HCT116 (cell line): ENCODE measurements at regions not wholly inside any gene's neighbourhood (a gene's known extent, or its start where the extent isn't known, plus 50 kb on each side); places are given as distances from the start of the nearest gene placed in this dataset.

Experiments used
- ATAC-seq: fragments of 200-7000 bp; cut with Tn5 transposase; 2 replicates; pipeline ENCODE4 v1.9.1; 2020; ENCODE audit warnings: mild to moderate bottlenecking, moderate library complexity
- BruUV-seq: library from RNA; stranded (reverse); fragments of 400-500 nt; replicated peaks from 2 replicates; lab custom pipeline; 2021; lab: Mats Ljungman, UMichigan
- CTCF ChIA-PET: fragments of 300-600 bp; sonication (Branson Sonifier 250); formaldehyde crosslinking; loops from one replicate; lab custom pipeline; 2021; ENCODE audit warnings: antibody characterized with exemption; lab: Charles Lee
- POLR2A ChIA-PET: fragments of 300-600, 350-600 bp; sonication (Branson Sonifier 250); formaldehyde crosslinking; loops from one replicate; lab custom pipeline; 2021; ENCODE audit warnings: antibody characterized with exemption; lab: Charles Lee
- RAD21 ChIA-PET, 2 experiments: fragments of 300-600 bp; sonication (Branson Sonifier 250); formaldehyde crosslinking; loops; one replicate each; lab custom pipeline; 2023; ENCODE audit warnings: low total read pairs in 2 of 2; ENCODE audit not compliant: uncharacterized antibody in 2 of 2, unreplicated experiment in 2 of 2, low non-redundant PET in 1 of 2; lab: Charles Lee
- DNase-seq: peaks from one replicate; pipeline ENCODE4 v3.0.0-alpha.2; 2010; ENCODE audit warnings: low read depth, low spot score
- H2AFZ ChIP-seq: fragments of 200-600 bp; shearing (Covaris generic), sonication (generic); 2 replicates; pipeline ENCODE4 v1.6.1; 2017; ENCODE audit warnings: low read depth, mixed run types, mixed read lengths, antibody characterized with exemption, low read length; ENCODE audit not compliant: poor library complexity, severe bottlenecking
- H3K27ac ChIP-seq: 2 replicates; pipeline ENCODE4 v1.5.1; 2012; ENCODE audit warnings: low read depth, low read length
- H3K27me3 ChIP-seq: fragments of 200-600 bp; sonication (generic); 2 replicates; pipeline ENCODE4 v1.6.1; 2016; ENCODE audit warnings: mixed run types, low read length, mixed read lengths; ENCODE audit not compliant: insufficient read depth
- H3K36me3 ChIP-seq, 2 experiments: fragments of 200-500 bp in 1 of 2; fragments of 200-600 bp in 1 of 2; sonication (Bioruptor generic) in 1 of 2; sonication (generic) in 1 of 2; 2 replicates each; pipeline versions ENCODE4 v1.5.1 to v1.6.1; 2014 to 2016; ENCODE audit warnings: low read length in 2 of 2, inconsistent platforms in 1 of 2, mixed read lengths in 1 of 2, mixed run types in 1 of 2; ENCODE audit not compliant: insufficient read depth in 2 of 2, control insufficient read depth in 1 of 2
- H3K4me1 ChIP-seq, 2 experiments: fragments of 200-600 bp in 1 of 2; sonication (generic) in 1 of 2; 2 replicates each; pipeline versions ENCODE4 v1.5.1 to v1.6.1; 2012 to 2017; ENCODE audit warnings: low read length in 2 of 2, inconsistent platforms in 1 of 2, mild to moderate bottlenecking in 1 of 2, mixed read lengths in 1 of 2, mixed run types in 1 of 2, moderate library complexity in 1 of 2; ENCODE audit not compliant: insufficient read depth in 2 of 2, control insufficient read depth in 1 of 2
- H3K4me2 ChIP-seq: fragments of 200-600 bp; sonication (generic); 2 replicates; pipeline ENCODE4 v1.6.1; 2017; ENCODE audit warnings: mixed run types, low read length, mixed read lengths
- H3K4me3 ChIP-seq, 2 experiments: fragments of 200-600 bp in 1 of 2; sonication (generic) in 1 of 2; replicated peaks in 1 of 2; 2 replicates each; pipeline ENCODE4 v1.5.1; 2011 to 2016; ENCODE audit warnings: low read length in 2 of 2, control low read depth in 1 of 2, low read depth in 1 of 2, mild to moderate bottlenecking in 1 of 2, mixed read lengths in 1 of 2, mixed run types in 1 of 2
- H3K79me2 ChIP-seq: fragments of 200-600 bp; sonication (generic); 2 replicates; pipeline ENCODE4 v1.6.1; 2017; ENCODE audit warnings: mild to moderate bottlenecking, mixed run types, low read length, moderate library complexity, mixed read lengths; ENCODE audit not compliant: insufficient read depth
- H3K9ac ChIP-seq: fragments of 200-600 bp; sonication (generic); 2 replicates; pipeline ENCODE4 v1.6.1; 2016; ENCODE audit warnings: low read length, mixed read lengths
- H3K9me2 ChIP-seq: fragments of 200-600 bp; sonication (generic), shearing (Covaris generic); 2 replicates; pipeline ENCODE4 v1.6.1; 2017; ENCODE audit warnings: mixed run types, mild to moderate bottlenecking, moderate library complexity; ENCODE audit not compliant: insufficient read depth
- H3K9me3 ChIP-seq, 2 experiments: fragments of 200-500 bp in 1 of 2; fragments of 200-600 bp in 1 of 2; sonication (Bioruptor generic) in 1 of 2; sonication (generic) in 1 of 2; 2 replicates each; pipeline ENCODE4 v1.6.1; 2014 to 2017; ENCODE audit warnings: low read length in 2 of 2, mixed read lengths in 2 of 2, inconsistent platforms in 1 of 2, low read depth in 1 of 2, mild to moderate bottlenecking in 1 of 2, mixed run types in 1 of 2, moderate library complexity in 1 of 2; ENCODE audit not compliant: control insufficient read depth in 1 of 2, insufficient read depth in 1 of 2
- H4K20me1 ChIP-seq: fragments of 200-600 bp; sonication (generic), shearing (Covaris generic); 2 replicates; pipeline ENCODE4 v1.6.1; 2017; ENCODE audit warnings: mixed run types, mild to moderate bottlenecking, moderate library complexity; ENCODE audit not compliant: insufficient read depth
- CEBPB ChIP-seq: IDR thresholded peaks from 2 replicates; pipeline ENCODE4 v1.6.1; 2012; ENCODE audit warnings: low read depth
- EGR1 ChIP-seq: IDR thresholded peaks from 2 replicates; pipeline ENCODE4 v1.6.1; 2012; ENCODE audit warnings: low read depth
- ELF1 ChIP-seq: IDR thresholded peaks from 2 replicates; pipeline ENCODE4 v1.6.1; 2012; ENCODE audit warnings: low read depth, borderline replicate concordance
- EZH2 ChIP-seq: fragments of 200-600 bp; sonication (generic); IDR thresholded peaks from 2 replicates; pipeline ENCODE4 v1.6.1; 2017; ENCODE audit warnings: antibody characterized with exemption, mixed run types
- FOSL1 ChIP-seq: IDR thresholded peaks from 2 replicates; pipeline ENCODE4 v1.6.1; 2012; ENCODE audit warnings: low read depth
- JUND ChIP-seq: IDR thresholded peaks from 2 replicates; pipeline ENCODE4 v1.6.1; 2012
- POLR2A ChIP-seq: IDR thresholded peaks from 2 replicates; pipeline ENCODE4 v1.7.0; 2011; ENCODE audit warnings: borderline replicate concordance; ENCODE audit not compliant: insufficient read depth, insufficient read length; ENCODE audit errors: extremely low read depth
- POLR2AphosphoS5 ChIP-seq: IDR thresholded peaks from 2 replicates; pipeline ENCODE4 v1.6.1; 2011; ENCODE audit warnings: mild to moderate bottlenecking, low read depth, low read length, moderate library complexity
- RAD21 ChIP-seq: IDR thresholded peaks from 2 replicates; pipeline ENCODE4 v1.6.1; 2012; ENCODE audit warnings: low read depth, mild to moderate bottlenecking
- SIN3A ChIP-seq: IDR thresholded peaks from 2 replicates; pipeline ENCODE4 v1.6.1; 2012; ENCODE audit warnings: low read depth
- SP1 ChIP-seq: IDR thresholded peaks from 2 replicates; pipeline ENCODE4 v1.6.1; 2012; ENCODE audit warnings: low read depth
- SRF ChIP-seq: IDR thresholded peaks from 2 replicates; pipeline ENCODE4 v1.6.1; 2012; ENCODE audit warnings: low read depth
- ZFX ChIP-seq: fragments of 450-650 bp; IDR thresholded peaks from 2 replicates; pipeline ENCODE4 v1.6.1; 2017
- ZNF274 ChIP-seq: fragments of 200-500 bp; sonication (Bioruptor generic); IDR thresholded peaks from 2 replicates; pipeline ENCODE4 v1.6.1; 2014; ENCODE audit warnings: mild to moderate bottlenecking, low read depth, low read length, inconsistent platforms
- intact Hi-C: fragments of 100-400 bp; cut with micrococcal nuclease; formaldehyde crosslinking; loops from 2 replicates; pipeline ENCODE4 v1.10.0; 2022
- TF ChIP-seq, protein P1 (sequence below): IDR thresholded peaks from 2 replicates; pipeline ENCODE4 v1.6.1; 2012; ENCODE audit warnings: low read depth
- TF ChIP-seq, protein P2 (sequence below): IDR thresholded peaks from 2 replicates; pipeline ENCODE4 v1.6.1; 2011; ENCODE audit warnings: mild to moderate bottlenecking, low read length, moderate library complexity; ENCODE audit not compliant: insufficient replicate concordance; ENCODE audit errors: extremely low read depth
- TF ChIP-seq, protein P3 (sequence below): IDR thresholded peaks from 2 replicates; pipeline ENCODE4 v1.6.1; 2012
- TF ChIP-seq, protein P4 (sequence below), 3 experiments: fragments of 200-600 bp in 1 of 3; sonication (generic) in 1 of 3; IDR thresholded peaks in 2 of 3; conservative IDR thresholded peaks in 1 of 3; 2 replicates each; pipeline ENCODE4 v1.5.1; 2012 to 2017; ENCODE audit warnings: low read depth in 2 of 3, low read length in 2 of 3, antibody characterized with exemption in 1 of 3, borderline replicate concordance in 1 of 3, control low read depth in 1 of 3, mild to moderate bottlenecking in 1 of 3, mixed read lengths in 1 of 3, mixed run types in 1 of 3, moderate library complexity in 1 of 3; ENCODE audit not compliant: insufficient read depth in 1 of 3

DNA sequence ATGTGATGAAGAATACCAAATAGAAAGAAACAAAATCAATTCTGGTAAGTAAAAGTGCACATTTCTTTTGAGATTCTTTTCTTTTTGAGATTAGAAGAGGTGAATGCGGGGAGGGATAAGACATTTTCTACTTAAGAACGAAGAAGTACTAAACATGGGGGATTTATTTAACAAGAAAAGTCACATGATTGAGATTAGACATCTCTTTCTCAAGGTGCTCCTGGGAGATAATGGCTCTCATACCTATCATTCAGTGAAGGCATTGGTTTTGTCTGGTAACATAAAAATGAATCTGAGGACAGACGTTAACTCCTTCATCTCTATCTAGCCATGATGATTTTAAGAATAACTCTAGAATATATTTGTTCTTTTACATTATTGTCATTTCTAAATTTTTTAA lies 147.9 kb upstream of the SAMSN1 start:
- Histone ChIP-seq H3K79me2 (no peaks in the 10 kb centered on the region), H4K20me1 (no peaks in the 10 kb centered on the region), H3K27me3 (no peaks in the 10 kb centered on the region), H3K4me1 (no peaks in the 10 kb centered on the region), H2AFZ (no peak overlapping the region), H3K4me2 (no peak overlapping the region), H3K36me3 (no peaks in the 10 kb centered on the region), H3K27ac (no peak overlapping the region), H3K9ac (no peak overlapping the region), H3K4me3 (no peak overlapping the region), H3K9me2 (no peaks in the 10 kb centered on the region), H3K9me3 (no peaks in the 10 kb centered on the region)
- CTCF ChIA-PET = no interaction called here
- no TSS peak for BruUV-seq
- RAD21 ChIA-PET = no interaction called here
- POLR2A ChIA-PET = no interaction called here
- DNase-seq = no peak
- ATAC-seq = no peak
- intact Hi-C loops = no loop called here
- TF ChIP-seq, protein P1, sequence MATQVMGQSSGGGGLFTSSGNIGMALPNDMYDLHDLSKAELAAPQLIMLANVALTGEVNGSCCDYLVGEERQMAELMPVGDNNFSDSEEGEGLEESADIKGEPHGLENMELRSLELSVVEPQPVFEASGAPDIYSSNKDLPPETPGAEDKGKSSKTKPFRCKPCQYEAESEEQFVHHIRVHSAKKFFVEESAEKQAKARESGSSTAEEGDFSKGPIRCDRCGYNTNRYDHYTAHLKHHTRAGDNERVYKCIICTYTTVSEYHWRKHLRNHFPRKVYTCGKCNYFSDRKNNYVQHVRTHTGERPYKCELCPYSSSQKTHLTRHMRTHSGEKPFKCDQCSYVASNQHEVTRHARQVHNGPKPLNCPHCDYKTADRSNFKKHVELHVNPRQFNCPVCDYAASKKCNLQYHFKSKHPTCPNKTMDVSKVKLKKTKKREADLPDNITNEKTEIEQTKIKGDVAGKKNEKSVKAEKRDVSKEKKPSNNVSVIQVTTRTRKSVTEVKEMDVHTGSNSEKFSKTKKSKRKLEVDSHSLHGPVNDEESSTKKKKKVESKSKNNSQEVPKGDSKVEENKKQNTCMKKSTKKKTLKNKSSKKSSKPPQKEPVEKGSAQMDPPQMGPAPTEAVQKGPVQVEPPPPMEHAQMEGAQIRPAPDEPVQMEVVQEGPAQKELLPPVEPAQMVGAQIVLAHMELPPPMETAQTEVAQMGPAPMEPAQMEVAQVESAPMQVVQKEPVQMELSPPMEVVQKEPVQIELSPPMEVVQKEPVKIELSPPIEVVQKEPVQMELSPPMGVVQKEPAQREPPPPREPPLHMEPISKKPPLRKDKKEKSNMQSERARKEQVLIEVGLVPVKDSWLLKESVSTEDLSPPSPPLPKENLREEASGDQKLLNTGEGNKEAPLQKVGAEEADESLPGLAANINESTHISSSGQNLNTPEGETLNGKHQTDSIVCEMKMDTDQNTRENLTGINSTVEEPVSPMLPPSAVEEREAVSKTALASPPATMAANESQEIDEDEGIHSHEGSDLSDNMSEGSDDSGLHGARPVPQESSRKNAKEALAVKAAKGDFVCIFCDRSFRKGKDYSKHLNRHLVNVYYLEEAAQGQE = no peak
- no peak for TF ChIP-seq SP1
- TF ChIP-seq EGR1 = no peak
- TF ChIP-seq RAD21 = no peak
- TF ChIP-seq, protein P2, sequence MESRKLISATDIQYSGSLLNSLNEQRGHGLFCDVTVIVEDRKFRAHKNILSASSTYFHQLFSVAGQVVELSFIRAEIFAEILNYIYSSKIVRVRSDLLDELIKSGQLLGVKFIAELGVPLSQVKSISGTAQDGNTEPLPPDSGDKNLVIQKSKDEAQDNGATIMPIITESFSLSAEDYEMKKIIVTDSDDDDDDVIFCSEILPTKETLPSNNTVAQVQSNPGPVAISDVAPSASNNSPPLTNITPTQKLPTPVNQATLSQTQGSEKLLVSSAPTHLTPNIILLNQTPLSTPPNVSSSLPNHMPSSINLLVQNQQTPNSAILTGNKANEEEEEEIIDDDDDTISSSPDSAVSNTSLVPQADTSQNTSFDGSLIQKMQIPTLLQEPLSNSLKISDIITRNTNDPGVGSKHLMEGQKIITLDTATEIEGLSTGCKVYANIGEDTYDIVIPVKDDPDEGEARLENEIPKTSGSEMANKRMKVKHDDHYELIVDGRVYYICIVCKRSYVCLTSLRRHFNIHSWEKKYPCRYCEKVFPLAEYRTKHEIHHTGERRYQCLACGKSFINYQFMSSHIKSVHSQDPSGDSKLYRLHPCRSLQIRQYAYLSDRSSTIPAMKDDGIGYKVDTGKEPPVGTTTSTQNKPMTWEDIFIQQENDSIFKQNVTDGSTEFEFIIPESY = no peak
- TF ChIP-seq SIN3A = no peak
- TF ChIP-seq POLR2AphosphoS5 = no peak
- no peak for TF ChIP-seq ZNF274
- no peak for TF ChIP-seq FOSL1
- no peak for TF ChIP-seq JUND
- TF ChIP-seq, protein P3, sequence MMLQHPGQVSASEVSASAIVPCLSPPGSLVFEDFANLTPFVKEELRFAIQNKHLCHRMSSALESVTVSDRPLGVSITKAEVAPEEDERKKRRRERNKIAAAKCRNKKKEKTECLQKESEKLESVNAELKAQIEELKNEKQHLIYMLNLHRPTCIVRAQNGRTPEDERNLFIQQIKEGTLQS = no peak
- no peak for TF ChIP-seq POLR2A
- no peak for TF ChIP-seq SRF
- TF ChIP-seq ZFX = no peak
- TF ChIP-seq EZH2 = no peak
- TF ChIP-seq, protein P4, sequence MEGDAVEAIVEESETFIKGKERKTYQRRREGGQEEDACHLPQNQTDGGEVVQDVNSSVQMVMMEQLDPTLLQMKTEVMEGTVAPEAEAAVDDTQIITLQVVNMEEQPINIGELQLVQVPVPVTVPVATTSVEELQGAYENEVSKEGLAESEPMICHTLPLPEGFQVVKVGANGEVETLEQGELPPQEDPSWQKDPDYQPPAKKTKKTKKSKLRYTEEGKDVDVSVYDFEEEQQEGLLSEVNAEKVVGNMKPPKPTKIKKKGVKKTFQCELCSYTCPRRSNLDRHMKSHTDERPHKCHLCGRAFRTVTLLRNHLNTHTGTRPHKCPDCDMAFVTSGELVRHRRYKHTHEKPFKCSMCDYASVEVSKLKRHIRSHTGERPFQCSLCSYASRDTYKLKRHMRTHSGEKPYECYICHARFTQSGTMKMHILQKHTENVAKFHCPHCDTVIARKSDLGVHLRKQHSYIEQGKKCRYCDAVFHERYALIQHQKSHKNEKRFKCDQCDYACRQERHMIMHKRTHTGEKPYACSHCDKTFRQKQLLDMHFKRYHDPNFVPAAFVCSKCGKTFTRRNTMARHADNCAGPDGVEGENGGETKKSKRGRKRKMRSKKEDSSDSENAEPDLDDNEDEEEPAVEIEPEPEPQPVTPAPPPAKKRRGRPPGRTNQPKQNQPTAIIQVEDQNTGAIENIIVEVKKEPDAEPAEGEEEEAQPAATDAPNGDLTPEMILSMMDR (IDR thresholded peaks at IDR 0.05 in 2 of 3, conservative IDR thresholded peaks at IDR 0.05 in 1 of 3; ENCODE audit: borderline replicate concordance in 1 of 3, insufficient read depth in 1 of 3, low read depth in 2 of 3, low read length in 2 of 3) = no peak
- no peak for TF ChIP-seq ELF1
- no peak for TF ChIP-seq CEBPB
